ENCODE measurements at regions not wholly inside any gene's neighbourhood (a gene's known extent, or its start where the extent isn't known, plus 50 kb on each side); places are given as distances from the start of the nearest gene placed in this dataset.

- no peak for TF ChIP-seq BHLHE40 (IDR thresholded peaks at IDR 0.05; ENCODE audit: borderline replicate concordance in 1 of 2, low read depth in 2 of 2, low read length in 1 of 2)
- TF ChIP-seq, protein P1, sequence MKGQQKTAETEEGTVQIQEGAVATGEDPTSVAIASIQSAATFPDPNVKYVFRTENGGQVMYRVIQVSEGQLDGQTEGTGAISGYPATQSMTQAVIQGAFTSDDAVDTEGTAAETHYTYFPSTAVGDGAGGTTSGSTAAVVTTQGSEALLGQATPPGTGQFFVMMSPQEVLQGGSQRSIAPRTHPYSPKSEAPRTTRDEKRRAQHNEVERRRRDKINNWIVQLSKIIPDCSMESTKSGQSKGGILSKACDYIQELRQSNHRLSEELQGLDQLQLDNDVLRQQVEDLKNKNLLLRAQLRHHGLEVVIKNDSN (IDR thresholded peaks at IDR 0.05; ENCODE audit: borderline replicate concordance, extremely low read length, insufficient read depth, low read depth, low read length): no peak
- TF ChIP-seq NR2C2 (IDR thresholded peaks at IDR 0.05; ENCODE audit: borderline replicate concordance, control insufficient read depth, insufficient read length, low read depth): no peak
- no peak for TF ChIP-seq CTCF (IDR thresholded peaks at IDR 0.05 in 2 of 3, conservative IDR thresholded peaks at IDR 0.05 in 1 of 3; ENCODE audit: control insufficient read depth in 2 of 3, extremely low read depth in 1 of 3, insufficient read depth in 1 of 3, low read depth in 3 of 3, low read length in 3 of 3)
- TF ChIP-seq CREB1 (IDR thresholded peaks at IDR 0.05; ENCODE audit: low read depth): no peak
- no peak for TF ChIP-seq SIN3A (IDR thresholded peaks at IDR 0.05; ENCODE audit: low read depth, low read length)
- no peak for TF ChIP-seq USF2 (IDR thresholded peaks at IDR 0.05; ENCODE audit: borderline replicate concordance, low read depth, low read length)
- TF ChIP-seq POLR2AphosphoS5 (IDR thresholded peaks at IDR 0.05; ENCODE audit: low read length): no peak
- TF ChIP-seq POLR2A (IDR thresholded peaks at IDR 0.05; ENCODE audit: low read depth, low read length): no peak
- TF ChIP-seq SP1 (IDR thresholded peaks at IDR 0.05; ENCODE audit: low read depth, low read length): no peak
- no peak for TF ChIP-seq STAT1 (conservative IDR thresholded peaks at IDR 0.05)
- no peak for TF ChIP-seq RFX5 (IDR thresholded peaks at IDR 0.05; ENCODE audit: low read depth, low read length)
Observed at GRCh38 chr5:25909163-25909562, 1129.2 kb downstream of the CDH9 start.
